ENCODE measurements at regions not wholly inside any gene's neighbourhood (a gene's known extent, or its start where the extent isn't known, plus 50 kb on each side); places are given as distances from the start of the nearest gene placed in this dataset.
"Not testable (repeated sequence)": the region's sequence is repeated elsewhere in the genome, so short reads cannot be mapped to it uniquely, and the experiment has no call there.

GRCh38 chr10:108000365-108000764, 835.9 kb upstream of the SORCS1 start:
- no peak for DNase-seq (ENCODE audit: low read depth)

- no peak for DNase-seq (ENCODE audit: low read depth)
These were observed 830.2 kb upstream of the SORCS1 start for GRCh38 chr10:107994621-107995270.

GRCh38 chr10:107986571-107986970, 822.1 kb upstream of the SORCS1 start:
- DNase-seq (ENCODE audit: low read depth), result peak; percentile 9

GRCh38 chr10:107984581-107984980, 820.1 kb upstream of the SORCS1 start:
- DNase-seq (ENCODE audit: low read depth), result no peak

GRCh38 chr10:107984149-107984548, 819.6 kb upstream of the SORCS1 start:
- DNase-seq (ENCODE audit: low read depth), result no peak

GRCh38 chr10:107978455-107978854, 813.9 kb upstream of the SORCS1 start:
- DNase-seq (ENCODE audit: low read depth), result no peak

GRCh38 chr10:107971973-107972372, 807.5 kb upstream of the SORCS1 start:
- no peak for DNase-seq (ENCODE audit: low read depth)

- peak; percentile 27 for DNase-seq (ENCODE audit: low read depth)
These were observed 806.9 kb upstream of the SORCS1 start for GRCh38 chr10:107971411-107971810.

GRCh38 chr10:107970512-107970911, 806.0 kb upstream of the SORCS1 start:
- no peak for DNase-seq (ENCODE audit: low read depth)

- no peak for DNase-seq (ENCODE audit: low read depth)
These were observed 805.4 kb upstream of the SORCS1 start for GRCh38 chr10:107969936-107970335.

GRCh38 chr10:107966826-107967225, 802.3 kb upstream of the SORCS1 start:
- no peak for DNase-seq (ENCODE audit: low read depth)

GRCh38 chr10:107952649-107953556, 788.4 kb upstream of the SORCS1 start:
- no peak for DNase-seq (ENCODE audit: low read depth)

- not testable (repeated sequence) for DNase-seq (ENCODE audit: low read depth)
These were observed 786.0 kb upstream of the SORCS1 start for GRCh38 chr10:107950411-107951062.

GRCh38 chr10:107942826-107943225, 778.3 kb upstream of the SORCS1 start:
- no peak for DNase-seq (ENCODE audit: low read depth)

- no peak for DNase-seq (ENCODE audit: low read depth)
These were observed 768.6 kb upstream of the SORCS1 start for GRCh38 chr10:107933076-107933475.

- DNase-seq (ENCODE audit: low read depth), result no peak
These were observed 767.3 kb upstream of the SORCS1 start for GRCh38 chr10:107931808-107932207.

GRCh38 chr10:107930037-107930436, 765.5 kb upstream of the SORCS1 start:
- no peak for DNase-seq (ENCODE audit: low read depth)

GRCh38 chr10:107924458-107924857, 760.0 kb upstream of the SORCS1 start:
- DNase-seq (ENCODE audit: low read depth), result no peak

GRCh38 chr10:107919626-107920235, 755.2 kb upstream of the SORCS1 start:
- no peak for DNase-seq (ENCODE audit: low read depth)

- DNase-seq (ENCODE audit: low read depth), result no peak
These were observed 753.7 kb upstream of the SORCS1 start for GRCh38 chr10:107918171-107918570.

- DNase-seq (ENCODE audit: low read depth), result no peak
These were observed 750.7 kb upstream of the SORCS1 start for GRCh38 chr10:107915215-107915610.

- DNase-seq (ENCODE audit: low read depth), result no peak
These were observed 750.1 kb upstream of the SORCS1 start for GRCh38 chr10:107914450-107915214.

Data from fibroblast of gingiva (primary cell).